GM19240 (cell line): ENCODE measurements at regions not wholly inside any gene's neighbourhood (a gene's known extent, or its start where the extent isn't known, plus 50 kb on each side); places are given as distances from the start of the nearest gene placed in this dataset.

ENCODE experiments used
- DNase-seq: peaks from one replicate; pipeline ENCODE4 v3.0.0; 2011; ENCODE audit warnings: low spot score; ENCODE audit not compliant: insufficient read length

- DNase-seq: no peak
Measured at GRCh38 chr11:70535191-70535971, 137.1 kb downstream of the CTTN start.

GRCh38 chr11:70536051-70536877, 137.9 kb downstream of the CTTN start:
- DNase-seq: no peak

GRCh38 chr11:70537576-70538571, 139.5 kb downstream of the CTTN start:
- no peak for DNase-seq

GRCh38 chr11:70538641-70539359, 140.5 kb downstream of the CTTN start:
- no peak for DNase-seq

GRCh38 chr11:70539360-70540095, 141.2 kb downstream of the CTTN start:
- DNase-seq: no peak

GRCh38 chr11:70540196-70540595, 141.9 kb downstream of the CTTN start:
- DNase-seq: no peak

GRCh38 chr11:70541176-70541575, 142.8 kb downstream of the CTTN start:
- no peak for DNase-seq

GRCh38 chr11:70541699-70542098, 143.4 kb downstream of the CTTN start:
- no peak for DNase-seq

GRCh38 chr11:70542406-70542805, 144.1 kb downstream of the CTTN start:
- DNase-seq: no peak

GRCh38 chr11:70542811-70543210, 144.5 kb downstream of the CTTN start:
- DNase-seq: no peak

GRCh38 chr11:70543611-70544010, 145.3 kb downstream of the CTTN start:
- no peak for DNase-seq

- DNase-seq: no peak
Measured at GRCh38 chr11:70544067-70544773, 145.9 kb downstream of the CTTN start.

- DNase-seq: no peak
Measured at GRCh38 chr11:70544774-70545609, 146.7 kb downstream of the CTTN start.

- DNase-seq: no peak
Measured at GRCh38 chr11:70545610-70545912, 147.2 kb downstream of the CTTN start.

GRCh38 chr11:70546191-70546940, 148.0 kb downstream of the CTTN start:
- no peak for DNase-seq

- DNase-seq: no peak
Measured at GRCh38 chr11:70547386-70547785, 149.1 kb downstream of the CTTN start.

GRCh38 chr11:70547821-70548670, 149.7 kb downstream of the CTTN start:
- no peak for DNase-seq
